T-helper 2 cell treated with Interferon-gamma antibody and Interleukin-4, amounts not matched to agents 100 ng/mL and 5 ng/mL, for 36 hours (primary cell): ENCODE measurements at regions not wholly inside any gene's neighbourhood (a gene's known extent, or its start where the extent isn't known, plus 50 kb on each side); places are given as distances from the start of the nearest gene placed in this dataset.

ENCODE experiments used
- intact Hi-C: fragments of 100-400 bp; cut with micrococcal nuclease; formaldehyde crosslinking; loops from one replicate; pipeline ENCODE4 v1.15.1; 2023

DNA sequence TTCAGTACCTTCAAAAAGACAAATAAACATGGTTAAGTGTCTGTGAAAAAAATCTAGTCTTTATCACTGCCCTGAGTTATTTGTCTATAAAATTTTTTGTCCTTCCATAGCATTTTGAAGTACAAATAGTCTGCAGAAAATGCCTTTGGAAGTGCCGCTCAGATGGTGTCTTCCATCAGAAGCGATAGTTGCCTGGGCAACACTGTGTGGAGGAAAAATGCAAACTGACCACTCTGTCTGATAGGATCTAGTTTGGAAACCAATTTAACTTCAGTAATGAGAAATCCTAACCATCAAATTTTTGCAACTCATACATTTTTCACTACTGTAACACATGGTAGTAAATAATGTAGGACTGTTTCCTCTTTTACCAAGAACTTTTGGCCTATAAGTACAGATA, 449.9 kb downstream of the PRELID2 start:
- intact Hi-C loops: no loop called here

- intact Hi-C loops: no loop called here
These were observed 456.9 kb downstream of the PRELID2 start for GRCh38 chr5:145378226-145378625.

DNA sequence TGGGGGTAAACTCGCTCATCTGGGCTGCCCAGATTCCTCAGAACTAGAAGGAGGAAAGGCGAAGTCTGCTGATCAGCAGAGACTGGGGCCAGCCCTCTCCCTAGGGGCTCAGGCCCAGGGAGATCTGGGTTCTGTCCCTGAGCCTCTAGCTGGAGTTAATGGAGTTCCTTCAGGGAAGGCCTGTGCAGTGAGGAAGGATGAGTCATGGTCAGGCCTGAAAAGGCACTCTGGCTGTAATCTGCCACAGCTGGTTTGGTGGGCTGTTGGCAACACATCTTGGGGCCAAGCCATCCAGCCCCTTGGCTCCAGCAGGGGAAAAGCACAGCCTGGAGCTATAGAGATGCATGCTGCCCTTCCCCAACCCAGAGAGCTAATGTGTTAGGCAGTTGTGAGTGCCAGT, 459.6 kb downstream of the PRELID2 start:
- intact Hi-C loops: no loop called here

DNA sequence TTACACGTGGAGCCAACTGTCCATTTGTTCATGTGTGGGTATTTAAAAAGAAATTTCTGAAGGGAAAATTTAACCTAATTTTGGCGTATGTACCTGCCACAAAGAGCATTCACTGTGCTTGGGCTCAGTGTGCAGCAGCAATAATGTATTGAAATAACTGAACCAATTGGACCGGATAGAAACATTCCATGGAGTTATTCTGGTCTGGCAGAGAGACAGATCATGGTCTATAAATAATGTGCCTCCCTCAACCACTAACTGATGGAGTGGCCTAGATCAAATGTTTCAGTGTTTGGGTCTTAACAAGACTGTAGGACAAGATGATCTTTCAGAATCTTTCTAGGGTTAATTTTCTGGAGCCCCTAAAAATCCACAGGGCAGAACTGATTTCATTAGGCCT, 469.7 kb downstream of the PRELID2 start:
- intact Hi-C loops: no loop called here

GRCh38 chr5:145362266-145362665, 472.9 kb downstream of the PRELID2 start:
- intact Hi-C loops: no loop called here

- intact Hi-C loops: no loop called here
These were observed 474.2 kb downstream of the PRELID2 start for GRCh38 chr5:145360936-145361335.

- intact Hi-C loops: no loop called here
These were observed 484.6 kb downstream of the PRELID2 start for GRCh38 chr5:145350513-145350912.

- intact Hi-C loops: no loop called here
These were observed 488.0 kb downstream of the PRELID2 start for GRCh38 chr5:145347026-145347616.

DNA sequence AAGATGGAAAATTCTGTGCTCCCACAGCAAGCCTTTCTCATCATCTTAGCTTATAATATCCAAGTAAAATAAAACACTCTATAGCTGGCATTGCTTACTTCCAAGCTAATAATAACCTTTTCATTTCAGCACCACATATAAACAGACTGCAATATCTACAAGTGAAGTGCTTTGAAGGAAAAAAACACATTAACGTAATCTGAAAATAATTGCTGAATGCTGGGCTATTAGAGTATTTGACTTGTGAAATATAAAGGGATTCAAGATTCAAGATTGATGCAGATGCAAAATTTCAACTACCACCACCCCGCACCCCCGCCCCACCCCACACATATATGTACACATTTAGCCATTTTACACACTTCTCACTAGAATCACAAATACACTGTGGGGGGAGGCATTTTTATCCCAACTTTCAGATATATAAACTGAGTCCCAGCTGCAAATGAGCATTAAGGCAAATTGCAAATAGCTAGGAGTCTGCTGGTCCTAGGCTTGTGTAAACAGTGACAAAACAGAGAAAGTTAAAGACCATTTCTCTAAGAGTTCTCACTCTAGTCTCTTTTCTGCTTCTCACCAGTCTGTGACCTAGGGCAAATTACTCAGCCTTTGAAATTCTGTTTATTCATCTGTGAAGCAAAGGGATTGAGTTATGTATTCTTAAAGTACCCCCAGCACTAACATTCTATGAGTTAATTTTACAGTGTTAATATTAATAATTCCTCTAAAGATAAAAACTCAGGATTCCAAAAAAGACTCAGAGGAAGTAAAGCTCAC, 489.4 kb downstream of the PRELID2 start:
- intact Hi-C loops: no loop called here

GRCh38 chr5:145341842-145342241, 493.3 kb downstream of the PRELID2 start:
- intact Hi-C loops: no loop called here

DNA sequence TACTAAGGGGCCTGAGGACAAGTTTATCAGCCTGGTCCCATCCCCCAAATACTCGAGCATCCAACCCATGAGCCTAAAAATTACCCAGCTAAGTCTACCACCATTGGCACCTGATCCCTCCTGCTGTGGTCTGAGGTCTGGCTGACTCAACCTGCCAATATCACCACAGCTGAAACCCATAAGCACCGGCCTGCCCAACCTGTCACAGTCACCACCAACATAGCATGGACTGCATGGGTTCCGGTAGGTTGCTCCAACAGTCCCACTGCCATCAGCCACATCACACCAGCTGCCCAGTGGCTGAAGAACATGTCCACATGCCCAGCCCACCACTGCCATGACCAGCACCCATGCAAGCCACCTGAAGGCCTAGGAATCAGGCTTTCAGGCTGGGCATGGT, 495.0 kb downstream of the PRELID2 start:
- intact Hi-C loops: no loop called here

DNA sequence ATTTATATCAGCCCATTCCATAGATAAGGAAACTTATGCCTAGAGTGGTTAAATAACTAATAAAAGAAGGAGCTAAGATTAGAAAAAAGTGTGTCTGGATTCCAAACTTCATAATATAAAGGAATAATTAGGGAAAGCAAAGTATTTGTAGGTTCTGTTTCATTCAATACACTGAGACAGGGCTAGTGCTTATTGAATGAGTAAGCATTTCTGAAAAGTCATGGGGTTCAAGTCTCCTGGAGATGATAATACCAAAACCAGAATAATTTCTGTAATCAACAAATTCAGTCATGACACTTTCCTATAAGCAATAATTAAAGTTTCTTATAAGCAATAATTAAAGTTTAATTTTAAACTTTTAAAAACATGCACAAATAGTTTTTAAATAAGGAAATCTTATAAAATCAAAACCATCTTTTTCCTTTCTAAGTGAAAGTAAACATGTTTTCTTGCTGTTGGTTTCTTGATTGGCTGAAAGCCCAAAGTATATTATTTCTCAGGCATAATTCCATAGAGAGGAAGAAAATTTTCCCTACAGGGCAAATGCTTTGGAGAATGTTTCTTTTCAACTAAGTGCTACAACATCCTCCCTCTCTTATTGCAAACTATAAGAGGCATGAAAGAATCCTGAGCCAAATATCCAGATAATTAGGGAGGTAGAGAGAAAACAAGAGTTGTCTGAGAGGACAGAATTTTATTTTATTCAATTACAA, 510.2 kb downstream of the PRELID2 start:
- intact Hi-C loops: no loop called here

DNA sequence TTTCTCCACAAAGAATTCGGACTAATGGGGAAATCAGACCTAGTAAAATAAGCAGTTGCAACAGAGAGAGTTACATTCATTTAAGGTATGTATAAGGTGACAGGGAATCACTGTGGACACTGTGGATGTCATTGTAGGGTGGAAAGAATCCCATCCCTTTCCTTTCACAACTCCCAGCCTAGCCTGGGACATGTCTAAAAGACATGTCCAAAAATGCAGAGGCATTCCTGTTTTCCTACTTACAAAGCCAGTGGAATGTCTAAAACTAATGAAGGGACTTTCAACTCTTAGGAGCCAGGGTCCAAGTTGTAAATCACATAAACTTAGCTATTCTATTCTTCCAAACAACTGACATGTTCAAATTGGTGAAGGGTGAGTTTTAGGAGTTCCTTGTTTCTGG, 511.0 kb downstream of the PRELID2 start:
- intact Hi-C loops: no loop called here

GRCh38 chr5:145316282-145316681, 518.9 kb downstream of the PRELID2 start:
- intact Hi-C loops: no loop called here

- intact Hi-C loops: no loop called here
These were observed 527.2 kb downstream of the PRELID2 start for GRCh38 chr5:145307866-145308382.

DNA sequence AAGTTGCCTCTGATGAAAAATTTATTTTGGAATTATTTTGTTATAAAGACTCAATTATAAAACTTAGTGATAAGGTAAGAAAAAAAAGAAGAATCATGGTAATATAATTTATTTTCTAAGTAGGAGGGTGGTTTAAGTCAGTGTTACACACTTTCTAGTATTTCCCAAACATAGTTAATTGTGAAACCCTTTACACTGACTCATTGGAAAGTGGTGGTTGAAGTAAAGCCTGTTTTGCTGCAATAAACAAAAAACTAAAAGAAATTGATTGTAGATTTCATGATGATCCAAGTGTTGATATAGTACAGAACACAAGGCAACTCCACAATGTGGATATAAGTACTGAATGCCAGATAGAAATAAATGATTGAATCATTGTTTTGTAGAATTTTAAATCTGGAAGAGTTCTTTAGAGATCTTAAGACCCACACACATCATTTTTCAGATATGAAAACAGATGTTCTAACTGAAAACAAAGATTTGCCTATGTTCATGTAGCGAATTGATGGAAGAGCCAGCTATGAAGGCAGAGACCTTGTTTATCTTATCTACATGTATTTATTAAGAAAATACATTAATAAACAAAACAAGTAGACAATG, 539.8 kb downstream of the PRELID2 start:
- intact Hi-C loops: no loop called here

DNA sequence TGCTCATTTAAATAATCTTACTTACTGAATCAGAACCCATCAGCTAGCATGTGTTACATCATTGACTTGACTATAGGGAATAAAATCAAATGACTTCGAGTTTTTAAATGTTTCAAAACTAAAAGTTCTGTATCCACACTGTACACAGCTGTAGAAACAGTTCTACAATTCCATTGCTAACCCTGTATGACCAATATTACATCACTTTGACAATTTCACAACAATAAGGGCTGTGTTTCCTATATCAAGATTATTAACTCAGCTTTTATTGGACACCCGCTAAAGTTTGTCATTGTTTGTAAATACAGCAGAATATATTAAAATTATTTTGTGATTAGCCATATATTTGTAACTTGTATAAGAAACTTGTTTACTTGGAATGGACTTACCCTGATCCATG, 540.8 kb downstream of the PRELID2 start:
- intact Hi-C loops: no loop called here

DNA sequence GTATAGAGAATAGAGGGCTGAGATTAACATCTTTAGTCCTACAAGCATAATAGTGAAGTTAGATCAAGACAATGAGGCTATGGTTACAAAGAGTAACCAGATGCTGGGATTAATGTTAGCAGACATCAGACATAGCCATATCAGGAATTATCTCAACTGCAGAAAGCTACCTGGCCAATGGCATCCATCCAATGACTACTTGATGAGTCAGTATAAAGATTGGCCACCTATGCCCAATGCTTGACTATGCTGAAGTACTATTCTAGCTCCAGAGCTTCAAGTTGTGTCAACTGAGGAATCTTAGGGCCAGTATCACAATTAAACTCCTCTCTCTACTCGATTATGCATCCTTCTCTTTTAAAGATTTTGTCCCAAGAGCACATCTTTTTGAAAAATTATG, 541.4 kb downstream of the PRELID2 start:
- intact Hi-C loops: no loop called here

- intact Hi-C loops: no loop called here
These were observed 542.9 kb downstream of the PRELID2 start for GRCh38 chr5:145292278-145292677.

- intact Hi-C loops: no loop called here
These were observed 551.9 kb downstream of the PRELID2 start for GRCh38 chr5:145283141-145283810.

GRCh38 chr5:145280806-145281205, 554.3 kb downstream of the PRELID2 start:
- intact Hi-C loops: no loop called here
